Bronchial epithelial cell (primary cell): ENCODE measurements at regions not wholly inside any gene's neighbourhood (a gene's known extent, or its start where the extent isn't known, plus 50 kb on each side); places are given as distances from the start of the nearest gene placed in this dataset.
A peak's percentile ranks its signal among the peaks of the same experiment; 100 is the strongest.

Experiments
- DNase-seq: peaks from one replicate; pipeline ENCODE4 v3.0.0-alpha.2; 2010; ENCODE audit warnings: low read depth
- FAIRE-seq: peaks from 2 replicates; lab custom pipeline; 2011; peaks lifted over from hg19 to GRCh38; lab: Jason Lieb, UNC
- H3K27me3 ChIP-seq: 2 replicates; pipeline ENCODE4 v1.5.1; 2011; ENCODE audit warnings: low read length; ENCODE audit not compliant: control insufficient read depth, insufficient read depth
- H3K36me3 ChIP-seq: 2 replicates; pipeline ENCODE4 v1.5.1; 2011; ENCODE audit warnings: low read length; ENCODE audit not compliant: control insufficient read depth, insufficient read depth
- H3K4me3 ChIP-seq: 2 replicates; pipeline ENCODE4 v1.5.1; 2011; ENCODE audit warnings: mild to moderate bottlenecking, low read depth, low read length, control low read depth
- TF ChIP-seq, protein P1 (sequence below): IDR thresholded peaks from 2 replicates; pipeline ENCODE4 v1.5.1; 2011; ENCODE audit warnings: mild to moderate bottlenecking, moderate library complexity, low read length, control low read depth, inconsistent platforms; ENCODE audit not compliant: insufficient read depth, severe bottlenecking

DNA sequence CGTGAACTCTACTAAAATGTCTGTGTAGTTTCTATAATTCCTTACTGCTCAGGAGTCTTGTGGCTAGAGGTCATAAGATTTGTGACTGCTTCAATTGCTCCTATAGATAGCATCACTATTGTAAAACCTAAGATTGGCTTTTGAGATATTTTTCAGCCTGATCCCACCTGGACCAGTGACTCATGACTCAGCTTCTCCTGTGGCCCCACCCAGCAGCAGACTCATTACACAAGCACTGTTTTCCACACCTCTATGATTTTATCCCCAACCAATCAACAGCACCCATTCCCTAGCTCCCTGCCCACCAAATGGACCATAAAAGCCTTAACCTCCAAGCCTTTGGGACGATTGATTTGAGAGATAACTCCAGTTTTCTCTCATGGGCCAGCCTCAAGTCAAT lies 1157.0 kb upstream of the INTU start:
- no peak for FAIRE-seq
- Histone ChIP-seq H3K27me3 (no peaks in the 10 kb centered on the region), H3K4me3 (no peak overlapping the region), H3K36me3 (no peaks in the 10 kb centered on the region)
- peak; percentile 5 for DNase-seq
- TF ChIP-seq, protein P1, sequence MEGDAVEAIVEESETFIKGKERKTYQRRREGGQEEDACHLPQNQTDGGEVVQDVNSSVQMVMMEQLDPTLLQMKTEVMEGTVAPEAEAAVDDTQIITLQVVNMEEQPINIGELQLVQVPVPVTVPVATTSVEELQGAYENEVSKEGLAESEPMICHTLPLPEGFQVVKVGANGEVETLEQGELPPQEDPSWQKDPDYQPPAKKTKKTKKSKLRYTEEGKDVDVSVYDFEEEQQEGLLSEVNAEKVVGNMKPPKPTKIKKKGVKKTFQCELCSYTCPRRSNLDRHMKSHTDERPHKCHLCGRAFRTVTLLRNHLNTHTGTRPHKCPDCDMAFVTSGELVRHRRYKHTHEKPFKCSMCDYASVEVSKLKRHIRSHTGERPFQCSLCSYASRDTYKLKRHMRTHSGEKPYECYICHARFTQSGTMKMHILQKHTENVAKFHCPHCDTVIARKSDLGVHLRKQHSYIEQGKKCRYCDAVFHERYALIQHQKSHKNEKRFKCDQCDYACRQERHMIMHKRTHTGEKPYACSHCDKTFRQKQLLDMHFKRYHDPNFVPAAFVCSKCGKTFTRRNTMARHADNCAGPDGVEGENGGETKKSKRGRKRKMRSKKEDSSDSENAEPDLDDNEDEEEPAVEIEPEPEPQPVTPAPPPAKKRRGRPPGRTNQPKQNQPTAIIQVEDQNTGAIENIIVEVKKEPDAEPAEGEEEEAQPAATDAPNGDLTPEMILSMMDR = no peak

DNA sequence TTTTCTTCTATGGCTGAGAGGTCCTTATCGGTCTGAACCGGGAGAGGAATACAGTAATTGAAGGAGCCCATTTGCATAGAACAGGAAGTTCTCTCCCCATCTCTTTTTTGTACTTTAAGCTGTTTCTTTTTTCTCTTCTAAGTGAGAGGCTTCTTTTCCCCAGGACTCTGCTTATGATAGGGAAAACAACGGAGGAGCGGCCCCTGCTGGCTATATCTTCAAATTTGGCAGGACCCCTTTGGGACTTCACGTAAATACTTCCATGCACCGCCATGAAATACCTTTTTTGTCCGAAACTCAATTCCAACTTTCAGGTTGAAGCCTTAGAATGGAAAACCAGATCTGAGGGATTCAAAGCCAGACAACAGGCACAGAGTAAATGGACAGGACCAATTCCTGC lies 1153.0 kb upstream of the INTU start:
- TF ChIP-seq, protein P1 = no peak
- Histone ChIP-seq H3K27me3 (no peaks in the 10 kb centered on the region), H3K36me3 (no peaks in the 10 kb centered on the region), H3K4me3 (no peak overlapping the region)
- DNase-seq (no peak), FAIRE-seq (no peak)

DNA sequence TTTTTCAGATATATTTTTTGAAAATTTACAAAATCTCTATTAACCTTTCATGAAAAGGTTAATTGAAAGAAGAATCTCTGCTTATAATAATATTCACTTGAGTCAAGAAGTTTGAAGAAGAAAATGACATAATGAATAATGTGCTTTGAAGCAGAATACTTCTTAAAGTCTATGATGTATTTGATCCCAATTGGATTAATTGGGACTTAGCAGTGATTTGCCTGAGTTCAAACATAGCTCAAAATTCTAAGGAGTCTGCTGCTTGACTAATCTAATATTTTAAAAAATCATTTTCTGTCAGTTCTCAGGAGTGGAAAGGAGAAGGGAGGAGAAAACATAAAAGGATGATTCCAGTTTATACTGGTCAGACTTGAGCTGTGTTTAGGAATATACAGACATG lies 1150.4 kb upstream of the INTU start:
- no peak for FAIRE-seq
- no peak for DNase-seq
- Histone ChIP-seq H3K27me3 (no peaks in the 10 kb centered on the region), H3K36me3 (no peaks in the 10 kb centered on the region), H3K4me3 (no peak overlapping the region)
- TF ChIP-seq, protein P1 = no peak

DNA sequence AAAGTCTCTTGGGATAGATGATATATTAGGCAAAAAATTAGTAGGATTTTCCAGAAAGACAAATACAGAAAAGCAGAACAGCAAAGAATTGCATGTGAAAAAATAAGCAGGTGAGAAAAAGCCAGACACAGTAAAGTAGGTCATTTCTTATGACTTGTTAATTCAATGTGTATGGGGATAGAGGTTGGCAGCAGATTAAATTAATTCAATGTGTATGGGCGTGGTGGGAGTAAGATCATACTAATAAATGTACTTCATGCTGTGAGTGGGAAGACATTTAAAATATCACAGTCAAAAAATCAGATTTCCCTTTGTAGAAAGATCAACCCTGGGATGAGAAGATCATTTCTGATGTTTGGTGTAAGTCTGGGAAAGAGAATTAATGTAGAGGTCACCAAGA lies 1146.4 kb upstream of the INTU start:
- FAIRE-seq = no peak
- Histone ChIP-seq H3K4me3 (no peak overlapping the region), H3K27me3 (no peaks in the 10 kb centered on the region), H3K36me3 (no peaks in the 10 kb centered on the region)
- TF ChIP-seq, protein P1 = no peak
- DNase-seq = no peak

DNA sequence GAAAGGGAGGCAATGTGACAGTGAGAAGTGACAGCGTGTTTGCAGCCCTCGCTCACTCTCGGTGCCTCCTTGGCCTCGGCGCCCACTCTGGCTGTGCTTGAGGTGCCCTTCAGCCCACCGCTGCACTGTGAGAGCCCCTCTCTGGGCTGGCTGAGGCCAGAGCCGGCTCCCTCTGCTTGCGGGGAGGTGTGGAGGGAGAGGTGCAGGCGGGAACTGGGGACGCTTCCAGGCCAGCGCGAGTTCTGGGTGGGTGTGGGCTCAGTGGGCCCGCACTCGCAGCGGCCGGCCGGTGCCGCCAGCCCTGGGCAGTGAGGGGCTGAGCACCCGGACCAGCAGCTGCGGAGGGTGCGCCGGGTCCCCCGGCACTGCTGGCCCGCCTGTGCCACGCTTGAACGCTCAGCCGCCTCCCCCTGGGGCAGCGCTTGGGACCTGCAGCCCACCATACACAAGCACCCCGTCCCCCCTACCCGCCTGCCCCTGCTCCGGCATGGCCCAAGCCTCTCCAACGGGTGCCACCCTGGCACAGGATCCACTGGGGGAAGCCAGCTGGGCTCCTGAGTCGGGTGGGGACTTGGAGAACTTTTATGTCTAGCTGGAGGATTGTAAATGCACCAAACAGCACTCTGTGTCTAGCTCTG lies 1142.8 kb upstream of the INTU start:
- TF ChIP-seq, protein P1 = no peak

DNA sequence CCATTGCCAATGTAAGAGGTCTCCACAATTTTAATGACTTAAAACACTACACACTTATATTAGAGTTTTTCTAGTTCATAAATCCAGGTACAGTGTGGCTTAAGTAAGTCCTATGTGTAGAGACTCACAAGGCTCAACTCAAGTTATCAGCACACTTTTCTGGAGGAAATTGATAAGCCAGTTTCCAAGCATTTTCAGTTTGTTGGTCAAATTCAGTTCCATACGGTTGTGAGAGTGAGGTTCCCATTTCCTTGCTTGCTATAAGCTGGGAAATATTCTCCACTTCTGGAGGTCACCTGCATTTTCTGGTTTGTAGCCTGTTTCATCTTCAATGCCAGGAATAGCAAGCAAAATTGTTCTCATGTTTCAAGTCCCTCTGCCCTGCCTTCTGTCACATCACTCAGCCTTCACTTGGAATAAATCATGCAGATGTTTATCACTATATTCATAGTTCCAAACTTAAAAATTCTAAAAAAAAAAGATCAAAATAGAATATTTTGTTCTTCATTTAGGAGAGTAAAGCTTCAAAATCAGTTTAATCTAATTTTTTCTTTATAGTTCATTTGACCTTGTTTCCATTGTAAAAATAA lies 1137.5 kb upstream of the INTU start:
- Histone ChIP-seq H3K36me3 (no peaks in the 10 kb centered on the region), H3K4me3 (no peak overlapping the region), H3K27me3 (no peaks in the 10 kb centered on the region)
- FAIRE-seq = no peak
- TF ChIP-seq, protein P1 = no peak
- DNase-seq = no peak

More for the DNA sequence above, 1142.8 kb upstream of the INTU start:
- FAIRE-seq (no peak), DNase-seq (no peak)
- Histone ChIP-seq H3K4me3 (no peak overlapping the region), H3K36me3 (no peaks in the 10 kb centered on the region), H3K27me3 (no peaks in the 10 kb centered on the region)
